Subcutaneous abdominal adipose tissue (tissue), 5 donors: ENCODE measurements at regions not wholly inside any gene's neighbourhood (a gene's known extent, or its start where the extent isn't known, plus 50 kb on each side); places are given as distances from the start of the nearest gene placed in this dataset.
"Not testable (repeated sequence)": the region's sequence is repeated elsewhere in the genome, so short reads cannot be mapped to it uniquely, and the experiment has no call there.

Experiments used
- H3K27ac ChIP-seq: one replicate; pipeline ENCODE4 v1.7.0; 2013; ENCODE audit warnings: low read depth, mild to moderate bottlenecking, inconsistent platforms, low read length, moderate library complexity
- H3K27me3 ChIP-seq, 5 donors: one replicate each; pipeline ENCODE4 v1.7.0; 2013; ENCODE audit warnings: low read length in 5 of 5, inconsistent platforms in 1 of 5; ENCODE audit not compliant: control insufficient read depth in 5 of 5, insufficient read depth in 4 of 5
- H3K36me3 ChIP-seq, 5 donors: one replicate each; pipeline ENCODE4 v1.7.0; 2013; ENCODE audit warnings: low read length in 5 of 5; ENCODE audit not compliant: control insufficient read depth in 5 of 5, insufficient read depth in 5 of 5
- H3K4me1 ChIP-seq, 5 donors: one replicate each; pipeline ENCODE4 v1.7.0; 2013; ENCODE audit warnings: low read length in 5 of 5, mild to moderate bottlenecking in 3 of 5, moderate library complexity in 1 of 5; ENCODE audit not compliant: control insufficient read depth in 5 of 5, insufficient read depth in 5 of 5
- H3K4me3 ChIP-seq, 5 donors: one replicate each; pipeline ENCODE4 v1.7.0; 2013; ENCODE audit warnings: low read length in 5 of 5, low read depth in 1 of 5
- H3K9ac ChIP-seq, 5 donors: one replicate each; pipeline ENCODE4 v1.7.0; 2013; ENCODE audit warnings: low read length in 5 of 5, mild to moderate bottlenecking in 4 of 5, moderate library complexity in 3 of 5
- H3K9me3 ChIP-seq, 5 donors: one replicate each; pipeline ENCODE4 v1.7.0; 2013; ENCODE audit warnings: low read length in 5 of 5; ENCODE audit not compliant: control insufficient read depth in 5 of 5
- donor health status: healthy.
- donor health status: healthy.
- donor health status: healthy.
- donor health status: healthy.
- donor health status: healthy.

DNA sequence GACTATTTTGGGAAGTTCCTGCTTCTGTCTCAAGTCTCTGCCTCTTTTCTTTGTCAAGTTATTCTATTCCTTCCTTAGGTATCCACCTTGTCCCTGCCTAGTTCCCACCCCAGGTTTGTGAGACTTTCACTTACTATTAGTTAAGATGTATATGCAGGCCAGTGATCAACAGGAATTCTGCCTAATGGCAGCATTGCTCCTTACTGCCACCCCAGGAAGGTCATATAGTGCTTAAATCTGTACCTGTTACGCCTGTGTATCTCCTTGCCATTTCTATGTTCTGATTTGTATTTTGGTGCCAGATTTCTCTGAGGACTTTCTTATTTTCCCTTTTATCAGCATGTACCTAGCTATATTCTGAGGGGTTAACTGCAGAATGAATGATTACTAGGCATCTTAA, 746.0 kb upstream of the TMEFF2 start:
- no peak overlapping the region for H3K9ac ChIP-seq
- no peaks in the 10 kb centered on the region for H3K4me1 ChIP-seq
- H3K36me3 ChIP-seq, result no peaks in the 10 kb centered on the region
- no peak overlapping the region for H3K4me3 ChIP-seq
- H3K9me3 ChIP-seq, result peaks cover 0 to 7% (median 0%) of the 10 kb centered on the region in 5 donors
- no peaks in the 10 kb centered on the region for H3K27me3 ChIP-seq
- H3K27ac ChIP-seq, result no peak overlapping the region

DNA sequence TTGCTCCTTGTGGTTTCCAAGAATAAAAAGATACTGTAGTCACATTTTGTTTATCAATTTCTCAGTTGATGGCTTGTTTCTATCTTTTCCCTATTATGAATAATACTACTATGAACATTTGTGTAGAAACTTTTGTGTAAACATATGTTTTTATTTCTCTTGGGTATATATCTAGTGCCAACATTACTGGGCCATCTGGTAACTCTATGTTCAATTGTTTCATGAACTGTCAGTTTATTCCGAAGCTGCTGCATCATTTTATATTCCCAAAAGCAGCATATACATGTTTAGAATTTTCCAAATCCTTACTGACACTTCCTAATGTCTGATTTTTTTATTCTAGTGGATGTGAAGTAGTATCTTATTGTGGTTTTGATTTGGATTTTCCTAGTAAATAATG, 737.6 kb upstream of the TMEFF2 start:
- Histone ChIP-seq H3K27ac (no peak overlapping the region), H3K4me1 (no peaks in the 10 kb centered on the region), H3K9ac (no peak overlapping the region), H3K27me3 (no peaks in the 10 kb centered on the region), H3K9me3 (peaks cover 0 to 4% (median 0%) of the 10 kb centered on the region in 5 donors), H3K36me3 (no peaks in the 10 kb centered on the region), H3K4me3 (no peak overlapping the region)

DNA sequence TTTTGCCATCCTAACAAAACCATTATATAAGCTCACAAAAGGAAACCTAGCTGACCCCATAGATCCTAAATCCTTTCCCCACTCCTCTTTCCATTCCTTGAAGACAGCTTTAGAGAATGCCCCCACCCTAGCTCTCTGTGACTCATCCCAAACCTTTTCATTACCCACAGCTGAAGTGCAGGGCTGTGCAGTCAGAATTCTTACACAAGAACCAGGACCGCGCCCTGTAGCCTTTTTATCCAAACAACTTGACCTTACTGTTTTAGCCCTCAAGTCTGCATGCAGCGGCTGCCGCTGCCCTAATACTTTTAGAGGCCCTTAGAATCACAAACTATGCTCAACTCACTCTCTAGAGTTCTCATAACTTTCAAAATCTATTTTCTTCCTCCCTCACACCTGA, 726.9 kb upstream of the TMEFF2 start:
- not testable (repeated sequence) for H3K27ac ChIP-seq, H3K4me3 ChIP-seq, H3K9ac ChIP-seq, H3K9me3 ChIP-seq, H3K27me3 ChIP-seq, H3K36me3 ChIP-seq, H3K4me1 ChIP-seq

DNA sequence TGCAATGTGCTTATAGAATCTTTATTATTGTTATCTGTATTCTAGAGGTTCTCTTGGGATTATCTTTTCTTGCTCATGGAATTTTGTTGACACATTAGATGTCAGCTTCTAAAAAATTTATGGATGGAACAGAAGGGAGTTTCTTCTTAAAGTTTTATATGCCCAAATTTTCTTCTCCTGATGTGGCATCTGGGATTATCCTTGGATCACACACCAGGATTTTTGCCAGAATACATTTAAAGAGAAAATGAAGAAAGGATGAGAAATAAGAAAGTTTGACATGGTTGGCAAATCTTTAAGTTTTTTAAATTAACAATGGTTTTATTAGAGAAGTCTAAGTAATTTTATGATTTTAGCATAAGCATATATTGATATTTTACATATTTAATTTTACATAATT, 706.7 kb upstream of the TMEFF2 start:
- Histone ChIP-seq H3K4me1 (no peaks in the 10 kb centered on the region), H3K9ac (no peak overlapping the region), H3K4me3 (no peak overlapping the region), H3K27ac (no peak overlapping the region), H3K27me3 (no peaks in the 10 kb centered on the region), H3K36me3 (no peaks in the 10 kb centered on the region), H3K9me3 (no peaks in the 10 kb centered on the region)

DNA sequence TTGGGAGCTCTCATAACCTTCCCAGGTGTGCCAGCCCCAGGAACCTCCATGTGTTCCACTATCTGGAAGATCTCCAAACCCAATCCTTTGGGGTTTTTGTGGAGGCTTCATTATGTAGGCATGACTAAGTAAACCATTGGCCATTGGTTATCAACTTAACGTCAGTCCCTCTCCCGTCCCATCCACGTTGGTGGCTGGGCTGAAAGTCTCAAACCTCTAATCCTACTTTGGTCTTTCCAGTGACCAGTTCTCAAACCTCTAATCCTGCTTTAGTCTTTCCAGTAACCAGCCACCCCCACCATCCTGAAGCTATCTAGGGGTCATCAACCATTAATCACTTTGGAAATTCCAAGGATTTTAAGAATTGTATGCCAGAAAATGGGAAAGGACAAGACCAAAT, 704.7 kb upstream of the TMEFF2 start:
- Histone ChIP-seq H3K4me1 (no peaks in the 10 kb centered on the region), H3K27me3 (no peaks in the 10 kb centered on the region), H3K4me3 (no peak overlapping the region), H3K27ac (no peak overlapping the region), H3K9me3 (no peaks in the 10 kb centered on the region), H3K9ac (no peak overlapping the region), H3K36me3 (no peaks in the 10 kb centered on the region)

DNA sequence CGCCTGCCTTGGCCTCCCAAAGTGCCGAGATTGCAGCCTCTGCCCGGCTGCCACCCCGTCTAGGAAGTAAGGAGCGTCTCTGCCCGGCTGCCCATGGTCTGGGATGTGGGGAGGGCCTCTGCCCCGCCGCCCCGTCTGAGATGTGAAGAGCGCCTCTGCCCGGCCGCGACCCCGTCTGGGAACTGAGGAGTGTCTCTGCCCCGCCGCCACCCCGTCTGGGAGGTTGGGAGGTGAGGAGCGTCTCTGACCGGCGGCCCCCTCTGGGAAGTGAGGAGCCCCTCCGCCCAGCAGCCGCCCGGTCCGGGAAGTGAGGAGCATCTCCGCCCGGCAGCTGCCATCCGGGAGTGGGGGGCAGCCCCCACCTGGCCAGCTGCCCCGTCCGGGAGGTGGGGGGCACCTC, 699.2 kb upstream of the TMEFF2 start:
- not testable (repeated sequence) for H3K36me3 ChIP-seq, H3K27me3 ChIP-seq, H3K9ac ChIP-seq, H3K27ac ChIP-seq, H3K4me3 ChIP-seq, H3K9me3 ChIP-seq, H3K4me1 ChIP-seq

DNA sequence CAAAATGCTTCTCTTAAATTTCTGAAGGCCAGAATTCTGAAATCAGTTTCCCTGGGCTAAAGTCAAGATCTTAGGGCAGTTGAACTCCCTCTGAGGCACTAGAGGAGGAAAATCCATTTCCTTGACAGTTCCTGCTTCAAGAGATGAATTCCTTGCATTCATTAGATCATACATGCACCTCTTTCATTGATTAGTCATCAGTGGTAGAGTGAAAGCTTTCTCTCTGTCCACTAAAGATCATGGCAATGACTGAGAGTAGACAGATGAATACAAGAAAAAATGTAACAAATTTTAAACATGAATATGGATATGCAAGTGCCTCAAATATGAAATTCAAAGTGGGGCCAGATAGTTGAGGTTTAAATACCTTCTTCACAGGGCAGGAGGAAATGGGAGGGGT, 693.4 kb upstream of the TMEFF2 start:
- H3K27ac ChIP-seq, result no peak overlapping the region

DNA sequence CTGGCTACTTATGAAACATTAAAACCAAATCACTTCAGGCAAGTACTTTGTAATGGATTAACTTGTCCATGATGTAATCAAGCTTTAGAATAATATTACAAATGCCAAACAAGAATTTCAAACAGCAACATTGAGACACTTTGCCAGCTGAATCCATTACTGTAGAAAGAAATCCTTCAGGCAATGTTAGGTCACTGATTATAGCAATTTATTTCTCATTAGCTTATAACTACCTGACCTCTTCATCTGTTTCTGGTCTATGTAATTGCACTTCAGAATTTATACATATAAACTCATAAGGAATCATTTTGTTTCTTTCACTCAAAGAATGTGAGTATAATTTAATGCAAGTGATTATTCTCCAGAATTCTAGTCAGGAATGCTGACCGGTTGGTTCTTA, 692.6 kb upstream of the TMEFF2 start:
- Histone ChIP-seq H3K4me3 (no peak overlapping the region), H3K27ac (no peak overlapping the region), H3K27me3 (no peaks in the 10 kb centered on the region), H3K4me1 (peaks cover 0 to 3% (median 0%) of the 10 kb centered on the region in 5 donors), H3K9me3 (no peaks in the 10 kb centered on the region), H3K9ac (no peak overlapping the region), H3K36me3 (no peaks in the 10 kb centered on the region)

More for the DNA sequence above, 693.4 kb upstream of the TMEFF2 start:
- H3K9ac ChIP-seq, result no peak overlapping the region
- H3K9me3 ChIP-seq, result no peaks in the 10 kb centered on the region
- no peak overlapping the region for H3K4me3 ChIP-seq
- H3K4me1 ChIP-seq, result no peaks in the 10 kb centered on the region
- no peaks in the 10 kb centered on the region for H3K36me3 ChIP-seq
- no peaks in the 10 kb centered on the region for H3K27me3 ChIP-seq

DNA sequence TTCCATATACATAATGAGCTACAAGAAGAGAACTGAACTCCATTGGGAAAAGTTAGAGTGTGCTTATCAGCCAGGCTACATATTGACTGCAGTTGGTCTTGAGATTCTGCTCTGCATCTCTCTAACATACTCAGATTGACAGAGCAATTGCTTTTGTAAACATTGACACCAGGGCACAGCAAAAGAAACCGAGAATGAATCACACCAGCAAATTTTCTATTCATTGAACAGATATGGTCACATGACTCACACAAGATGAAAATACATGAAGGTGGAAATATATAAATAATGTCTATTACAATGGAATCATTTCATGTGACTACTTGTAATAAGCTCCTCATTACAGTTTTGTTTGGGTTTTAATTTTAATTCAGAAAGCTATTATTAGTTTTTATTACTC, 691.9 kb upstream of the TMEFF2 start:
- Histone ChIP-seq H3K9ac (no peak overlapping the region), H3K9me3 (no peaks in the 10 kb centered on the region), H3K27me3 (no peaks in the 10 kb centered on the region), H3K4me3 (no peak overlapping the region), H3K36me3 (no peaks in the 10 kb centered on the region), H3K27ac (no peak overlapping the region), H3K4me1 (peaks cover 0 to 3% (median 0%) of the 10 kb centered on the region in 5 donors)

DNA sequence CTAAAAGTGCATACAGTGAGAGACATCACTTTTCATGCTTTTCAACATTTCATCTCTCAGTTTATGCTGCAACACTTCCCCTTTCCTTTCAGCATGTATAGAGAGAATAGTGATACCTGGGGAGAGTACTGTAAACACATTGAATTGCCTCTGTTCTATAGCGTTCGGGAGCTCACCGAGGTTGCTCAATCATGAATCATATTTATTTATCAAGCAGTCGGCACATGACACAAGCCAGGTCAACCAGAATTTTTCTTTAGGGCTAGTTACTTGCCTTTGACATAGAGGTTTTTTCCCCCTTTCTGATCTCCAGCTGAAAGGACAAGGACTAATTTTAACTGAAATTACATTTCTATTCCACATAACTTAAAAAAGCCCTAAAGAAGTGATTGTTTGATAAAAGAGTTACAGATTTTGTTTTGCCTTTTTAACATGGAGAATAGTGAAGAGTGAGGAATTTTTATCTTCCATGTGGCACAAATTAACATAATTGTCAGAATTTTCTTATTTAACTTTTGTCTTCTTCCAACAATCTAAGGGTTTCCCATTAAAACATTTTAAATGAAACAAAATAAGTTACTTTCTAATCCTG, 690.9 kb upstream of the TMEFF2 start:
- Histone ChIP-seq H3K27ac (no peak overlapping the region), H3K9me3 (no peaks in the 10 kb centered on the region), H3K36me3 (no peaks in the 10 kb centered on the region), H3K4me3 (no peak overlapping the region), H3K4me1 (peaks cover 0 to 3% (median 0%) of the 10 kb centered on the region in 5 donors), H3K27me3 (no peaks in the 10 kb centered on the region), H3K9ac (no peak overlapping the region)

DNA sequence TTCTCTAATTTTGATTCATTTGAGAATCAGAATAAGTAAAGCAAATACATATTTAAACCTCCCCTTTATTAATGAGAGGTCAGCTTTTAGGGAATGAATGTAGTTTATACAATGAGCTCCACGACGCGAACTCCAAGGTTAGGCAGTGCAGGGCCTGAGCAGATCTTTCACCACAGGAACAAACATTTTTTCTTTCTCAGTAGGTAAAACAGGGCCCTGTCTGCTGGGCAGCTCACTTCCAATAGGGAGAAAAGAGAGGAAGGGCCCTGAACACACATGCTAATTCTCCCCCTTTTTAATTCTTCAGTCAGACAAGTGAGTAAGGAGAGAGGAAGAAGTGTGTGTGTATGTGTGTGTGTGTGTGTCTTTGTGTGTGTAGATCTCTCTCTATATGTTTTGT, 682.4 kb upstream of the TMEFF2 start:
- H3K4me3 ChIP-seq, result no peak overlapping the region
- H3K27ac ChIP-seq, result no peak overlapping the region
- no peaks in the 10 kb centered on the region for H3K9me3 ChIP-seq
- no peaks in the 10 kb centered on the region for H3K27me3 ChIP-seq
- no peaks in the 10 kb centered on the region for H3K36me3 ChIP-seq
- no peaks in the 10 kb centered on the region for H3K4me1 ChIP-seq
- no peak overlapping the region for H3K9ac ChIP-seq
